ENCODE measurements at regions not wholly inside any gene's neighbourhood (a gene's known extent, or its start where the extent isn't known, plus 50 kb on each side); places are given as distances from the start of the nearest gene placed in this dataset.

DNA sequence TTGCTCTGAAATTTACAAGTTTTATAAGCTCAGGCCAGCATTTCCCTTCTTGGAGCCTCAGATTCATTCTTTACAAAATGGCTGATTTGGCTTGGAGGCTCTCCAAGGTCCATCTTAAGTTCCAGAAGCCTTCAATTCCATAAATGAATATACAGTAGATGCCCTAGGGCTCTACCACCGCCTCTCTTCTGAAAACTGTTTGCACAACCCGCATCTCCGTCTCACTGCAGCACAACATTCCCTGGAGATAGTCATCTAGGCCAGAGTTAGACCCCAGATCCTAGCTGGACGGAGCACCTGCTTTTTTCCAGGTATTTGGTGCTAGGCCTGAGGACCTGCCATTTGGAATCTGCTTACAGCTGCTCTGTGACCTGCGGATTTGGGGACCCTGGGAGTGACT, 50.5 kb upstream of the NRP1 start:
- Histone ChIP-seq H4K20me1 (ENCODE audit: insufficient read depth, low read length, poor library complexity, severe bottlenecking) (no peaks in the 10 kb centered on the region), H2AFZ (ENCODE audit: low read length) (no peak overlapping the region), H3K79me2 (ENCODE audit: insufficient read depth, low read length) (no peaks in the 10 kb centered on the region)

More for the DNA sequence above, 50.5 kb upstream of the NRP1 start:
- H3K27me3 ChIP-seq (ENCODE audit: insufficient read depth, low read length, poor library complexity, severe bottlenecking), result no peaks in the 10 kb centered on the region
- H3K9me2 ChIP-seq (replicated peaks; ENCODE audit: low read depth, low read length), result no peaks in the 10 kb centered on the region
- TF ChIP-seq, protein P1, sequence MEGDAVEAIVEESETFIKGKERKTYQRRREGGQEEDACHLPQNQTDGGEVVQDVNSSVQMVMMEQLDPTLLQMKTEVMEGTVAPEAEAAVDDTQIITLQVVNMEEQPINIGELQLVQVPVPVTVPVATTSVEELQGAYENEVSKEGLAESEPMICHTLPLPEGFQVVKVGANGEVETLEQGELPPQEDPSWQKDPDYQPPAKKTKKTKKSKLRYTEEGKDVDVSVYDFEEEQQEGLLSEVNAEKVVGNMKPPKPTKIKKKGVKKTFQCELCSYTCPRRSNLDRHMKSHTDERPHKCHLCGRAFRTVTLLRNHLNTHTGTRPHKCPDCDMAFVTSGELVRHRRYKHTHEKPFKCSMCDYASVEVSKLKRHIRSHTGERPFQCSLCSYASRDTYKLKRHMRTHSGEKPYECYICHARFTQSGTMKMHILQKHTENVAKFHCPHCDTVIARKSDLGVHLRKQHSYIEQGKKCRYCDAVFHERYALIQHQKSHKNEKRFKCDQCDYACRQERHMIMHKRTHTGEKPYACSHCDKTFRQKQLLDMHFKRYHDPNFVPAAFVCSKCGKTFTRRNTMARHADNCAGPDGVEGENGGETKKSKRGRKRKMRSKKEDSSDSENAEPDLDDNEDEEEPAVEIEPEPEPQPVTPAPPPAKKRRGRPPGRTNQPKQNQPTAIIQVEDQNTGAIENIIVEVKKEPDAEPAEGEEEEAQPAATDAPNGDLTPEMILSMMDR (conservative IDR thresholded peaks at IDR 0.05; ENCODE audit: low read length), result no peak
- TF ChIP-seq EZH2phosphoT487 (IDR thresholded peaks at IDR 0.05; ENCODE audit: borderline replicate concordance), result no peak
- no peaks in the 10 kb centered on the region for H3K9me3 ChIP-seq (ENCODE audit: insufficient read depth, low read depth, low read length)
- H3K9ac ChIP-seq (ENCODE audit: low read depth, low read length, poor library complexity, severe bottlenecking), result no peak overlapping the region
- H3K4me2 ChIP-seq (ENCODE audit: low read depth, low read length, poor library complexity, severe bottlenecking), result no peak overlapping the region
- no peaks in the 10 kb centered on the region for H3K36me3 ChIP-seq (ENCODE audit: insufficient read depth, low read length)
- no peaks in the 10 kb centered on the region for H3K4me1 ChIP-seq (ENCODE audit: insufficient read depth, low read length, poor library complexity, severe bottlenecking)
- no peak overlapping the region for H3K4me3 ChIP-seq (ENCODE audit: low read length, poor library complexity, severe bottlenecking)
- H3F3A ChIP-seq (ENCODE audit: low read depth), result no peaks in the 10 kb centered on the region
